ENCODE measurements at regions not wholly inside any gene's neighbourhood (a gene's known extent, or its start where the extent isn't known, plus 50 kb on each side); places are given as distances from the start of the nearest gene placed in this dataset.

GRCh38 chr10:125213541-125214282 lies 53.3 kb upstream of the CTBP2 start:
- H3K4me1 ChIP-seq: peaks cover 9% of the 10 kb centered on the region; the same call in 1 of the 2 replicates
- no peaks in the 10 kb centered on the region for H3K36me3 ChIP-seq (ENCODE audit: control insufficient read depth, insufficient read depth, low read length)
- DNase-seq: no peak
- POLR2A ChIA-PET: no interaction called here
- no peaks in the 10 kb centered on the region for H3K9me3 ChIP-seq
- no TSS peak for BruUV-seq (replicated peaks)
- Mint-ChIP-seq H3K36me3 (ENCODE audit: insufficient read depth, unreplicated experiment) (no peaks in the 10 kb centered on the region), H3K4me1 (ENCODE audit: low read depth, unreplicated experiment) (peaks cover 6% of the 10 kb centered on the region), H3K9me3 (ENCODE audit: unreplicated experiment) (peaks cover 8% of the 10 kb centered on the region), H3K27me3 (ENCODE audit: insufficient read depth, unreplicated experiment) (no peaks in the 10 kb centered on the region), H3K4me3 (ENCODE audit: unreplicated experiment) (no peak overlapping the region), H3K27ac (ENCODE audit: unreplicated experiment) (no peak overlapping the region)
- H3K27me3 ChIP-seq (replicated peaks; ENCODE audit: control insufficient read depth, insufficient read depth, low read length): no peaks in the 10 kb centered on the region
- no peak overlapping the region for H3K4me3 ChIP-seq (ENCODE audit: low read depth, low read length)
- CTCF ChIA-PET: no interaction called here
- TF ChIP-seq, protein P1, sequence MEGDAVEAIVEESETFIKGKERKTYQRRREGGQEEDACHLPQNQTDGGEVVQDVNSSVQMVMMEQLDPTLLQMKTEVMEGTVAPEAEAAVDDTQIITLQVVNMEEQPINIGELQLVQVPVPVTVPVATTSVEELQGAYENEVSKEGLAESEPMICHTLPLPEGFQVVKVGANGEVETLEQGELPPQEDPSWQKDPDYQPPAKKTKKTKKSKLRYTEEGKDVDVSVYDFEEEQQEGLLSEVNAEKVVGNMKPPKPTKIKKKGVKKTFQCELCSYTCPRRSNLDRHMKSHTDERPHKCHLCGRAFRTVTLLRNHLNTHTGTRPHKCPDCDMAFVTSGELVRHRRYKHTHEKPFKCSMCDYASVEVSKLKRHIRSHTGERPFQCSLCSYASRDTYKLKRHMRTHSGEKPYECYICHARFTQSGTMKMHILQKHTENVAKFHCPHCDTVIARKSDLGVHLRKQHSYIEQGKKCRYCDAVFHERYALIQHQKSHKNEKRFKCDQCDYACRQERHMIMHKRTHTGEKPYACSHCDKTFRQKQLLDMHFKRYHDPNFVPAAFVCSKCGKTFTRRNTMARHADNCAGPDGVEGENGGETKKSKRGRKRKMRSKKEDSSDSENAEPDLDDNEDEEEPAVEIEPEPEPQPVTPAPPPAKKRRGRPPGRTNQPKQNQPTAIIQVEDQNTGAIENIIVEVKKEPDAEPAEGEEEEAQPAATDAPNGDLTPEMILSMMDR (IDR thresholded peaks at IDR 0.05; ENCODE audit: insufficient read depth in 1 of 2, low read depth in 1 of 2, low read length in 1 of 2, severe bottlenecking in 1 of 2, unreplicated experiment in 1 of 2): no peak
- intact Hi-C loops (cut with micrococcal nuclease; ENCODE audit: unreplicated experiment): no loop called here

DNA sequence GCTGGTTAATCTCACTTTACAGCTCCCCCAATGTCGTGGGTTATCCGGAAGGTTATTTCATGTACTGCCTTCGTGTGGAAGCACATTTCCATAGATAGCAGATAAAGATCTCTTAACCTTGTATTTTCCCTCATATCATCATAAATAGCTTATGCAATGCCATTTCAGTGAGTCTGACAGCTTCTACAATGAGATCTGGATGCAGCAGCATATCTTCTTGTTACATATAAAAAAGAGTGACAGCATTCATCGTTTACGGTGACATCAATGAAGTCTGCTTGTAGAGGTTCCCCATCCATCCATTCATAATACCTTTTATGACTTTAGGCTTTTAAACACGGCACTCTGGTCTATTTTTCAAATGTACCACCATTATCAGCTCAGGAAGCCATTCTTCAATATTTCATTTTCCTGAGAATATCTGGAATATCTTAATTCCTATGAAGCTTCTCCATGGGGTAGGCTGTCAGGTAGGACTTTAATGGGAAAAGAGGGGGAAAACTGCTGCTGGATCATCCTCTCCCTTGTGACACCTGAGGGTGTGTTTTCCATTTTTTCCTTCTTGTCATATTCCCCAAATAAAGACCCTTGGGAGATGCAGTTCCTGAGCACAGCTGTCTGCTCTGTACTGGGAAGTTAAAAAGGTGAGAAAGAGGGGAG lies 51.9 kb upstream of the CTBP2 start:
- Histone ChIP-seq H3K4me1 (no peaks in the 10 kb centered on the region; the same call in 1 of the 2 replicates), H3K27me3 (replicated peaks; ENCODE audit: control insufficient read depth, insufficient read depth, low read length) (no peaks in the 10 kb centered on the region), H3K4me3 (ENCODE audit: low read depth, low read length) (no peak overlapping the region), H3K36me3 (ENCODE audit: control insufficient read depth, insufficient read depth, low read length) (no peaks in the 10 kb centered on the region), H3K9me3 (no peaks in the 10 kb centered on the region)
- CTCF ChIA-PET: no interaction called here
- H3K4me1 Mint-ChIP-seq (ENCODE audit: low read depth, unreplicated experiment): no peaks in the 10 kb centered on the region
- H3K36me3 Mint-ChIP-seq (ENCODE audit: insufficient read depth, unreplicated experiment): no peaks in the 10 kb centered on the region
- H3K9me3 Mint-ChIP-seq (ENCODE audit: unreplicated experiment): peaks cover 8% of the 10 kb centered on the region
- intact Hi-C loops (cut with micrococcal nuclease; ENCODE audit: unreplicated experiment): no loop called here
- no peak overlapping the region for H3K27ac Mint-ChIP-seq (ENCODE audit: unreplicated experiment)
- no peak for DNase-seq
- TF ChIP-seq, protein P1 (IDR thresholded peaks at IDR 0.05; ENCODE audit: insufficient read depth in 1 of 2, low read depth in 1 of 2, low read length in 1 of 2, severe bottlenecking in 1 of 2, unreplicated experiment in 1 of 2): no peak
- POLR2A ChIA-PET: no interaction called here
- H3K4me3 Mint-ChIP-seq (ENCODE audit: unreplicated experiment): no peak overlapping the region
- no TSS peak for BruUV-seq (replicated peaks)
- H3K27me3 Mint-ChIP-seq (ENCODE audit: insufficient read depth, unreplicated experiment): no peaks in the 10 kb centered on the region
